SK-N-SH treated with all-trans-retinoic acid at 6 μM for 48 hours (cell line): ENCODE measurements at regions not wholly inside any gene's neighbourhood (a gene's known extent, or its start where the extent isn't known, plus 50 kb on each side); places are given as distances from the start of the nearest gene placed in this dataset.

Source experiments
- ATAC-seq: fragments of 200-7000 bp; cut with Tn5 transposase; 3 replicates; pipeline ENCODE4 v1.9.1; 2020; ENCODE audit warnings: mild to moderate bottlenecking, moderate library complexity
- ARNTL ChIP-seq: fragments of 450-650 bp; formaldehyde crosslinking; IDR thresholded peaks from 2 replicates; pipeline ENCODE4 v1.5.0; 2020; ENCODE audit warnings: low read depth, mild to moderate bottlenecking, moderate library complexity, borderline replicate concordance
- BACH2 ChIP-seq: fragments of 250-450 bp; sonication (Bioruptor Pico); IDR thresholded peaks from 2 replicates; pipeline ENCODE4 v1.9.0; 2021; ENCODE audit warnings: mild to moderate bottlenecking, borderline replicate concordance
- CSDC2 ChIP-seq: fragments of 250-450 bp; sonication (Bioruptor Pico); IDR thresholded peaks from 2 replicates; pipeline ENCODE4 v1.5.0; 2020; ENCODE audit warnings: mild to moderate bottlenecking, moderate library complexity
- CSRNP3 ChIP-seq: fragments of 250-450 bp; sonication (Bioruptor Pico); IDR thresholded peaks from 2 replicates; pipeline ENCODE4 v1.5.1; 2021; ENCODE audit warnings: mild to moderate bottlenecking, moderate library complexity
- ESRRG ChIP-seq: fragments of 250-450 bp; sonication (Bioruptor Pico); IDR thresholded peaks from 2 replicates; pipeline ENCODE4 v1.6.1; 2021; ENCODE audit warnings: mild to moderate bottlenecking
- GLIS3 ChIP-seq: fragments of 250-450 bp; sonication (Bioruptor Pico); IDR thresholded peaks from 2 replicates; pipeline ENCODE4 v1.5.0; 2020; ENCODE audit warnings: mild to moderate bottlenecking, moderate library complexity
- ISL1 ChIP-seq: fragments of 250-450 bp; sonication (Bioruptor Pico); IDR thresholded peaks from 2 replicates; pipeline ENCODE4 v2.1.2; 2022; ENCODE audit warnings: mild to moderate bottlenecking, moderate library complexity
- OSR1 ChIP-seq: fragments of 250-450 bp; sonication (Bioruptor Pico); IDR thresholded peaks from 2 replicates; pipeline ENCODE4 v1.8.0; 2022; ENCODE audit warnings: moderate library complexity, mild to moderate bottlenecking, inconsistent platforms
- POU6F1 ChIP-seq: fragments of 250-450 bp; sonication (Bioruptor Pico); IDR thresholded peaks from 2 replicates; pipeline ENCODE4 v1.8.0; 2021; ENCODE audit warnings: low read depth, mild to moderate bottlenecking, moderate library complexity, borderline replicate concordance
- PPARA ChIP-seq: fragments of 250-450 bp; sonication (Bioruptor Pico); IDR thresholded peaks from 2 replicates; pipeline ENCODE4 v1.5.0; 2020; ENCODE audit warnings: mild to moderate bottlenecking, borderline replicate concordance
- RARB ChIP-seq: fragments of 250-450 bp; sonication (Bioruptor Pico); IDR thresholded peaks from 2 replicates; pipeline ENCODE4 v1.8.0; 2021; ENCODE audit warnings: mild to moderate bottlenecking, moderate library complexity
- SNAI2 ChIP-seq: fragments of 250-450 bp; sonication (Bioruptor Pico); IDR thresholded peaks from 2 replicates; pipeline ENCODE4 v1.5.0; 2020; ENCODE audit warnings: mild to moderate bottlenecking, moderate library complexity
- TCF4 ChIP-seq: fragments of 250-450 bp; sonication (Bioruptor Pico); IDR thresholded peaks from 2 replicates; pipeline ENCODE4 v1.8.0; 2021; ENCODE audit warnings: mild to moderate bottlenecking, moderate library complexity, borderline replicate concordance
- TOX ChIP-seq: fragments of 250-450 bp; sonication (Bioruptor Pico); IDR thresholded peaks from 2 replicates; pipeline ENCODE4 v1.8.0; 2021; ENCODE audit warnings: mild to moderate bottlenecking, moderate library complexity, borderline replicate concordance
- TSHZ2 ChIP-seq: fragments of 250-450 bp; sonication (Bioruptor Pico); IDR thresholded peaks from 2 replicates; pipeline ENCODE4 v1.5.0; 2020; ENCODE audit warnings: mild to moderate bottlenecking, moderate library complexity
- ZC3H10 ChIP-seq: fragments of 250-450 bp; sonication (Bioruptor Pico); IDR thresholded peaks from 2 replicates; pipeline ENCODE4 v1.5.1; 2021; ENCODE audit warnings: mild to moderate bottlenecking, moderate library complexity
- ZFP3 ChIP-seq: fragments of 250-450 bp; sonication (Bioruptor Pico); IDR thresholded peaks from 2 replicates; pipeline ENCODE4 v1.5.0; 2020; ENCODE audit warnings: mild to moderate bottlenecking, moderate library complexity
- ZFP30 ChIP-seq: fragments of 450-650 bp; formaldehyde crosslinking; IDR thresholded peaks from 2 replicates; pipeline ENCODE4 v1.5.0; 2022; ENCODE audit warnings: mild to moderate bottlenecking, moderate library complexity
- ZNF565 ChIP-seq: fragments of 450-650 bp; formaldehyde crosslinking; conservative IDR thresholded peaks from 2 replicates; pipeline ENCODE4 v1.5.0; 2020; ENCODE audit warnings: low read depth, mild to moderate bottlenecking, moderate library complexity
- ZNF70 ChIP-seq: fragments of 450-650 bp; formaldehyde crosslinking; IDR thresholded peaks from 2 replicates; pipeline ENCODE4 v1.5.0; 2020; ENCODE audit warnings: mild to moderate bottlenecking, moderate library complexity
- ZNF8 ChIP-seq: fragments of 450-650 bp; formaldehyde crosslinking; IDR thresholded peaks from 2 replicates; pipeline ENCODE4 v1.5.0; 2020; ENCODE audit warnings: mild to moderate bottlenecking, moderate library complexity
- TF ChIP-seq, protein P1 (sequence below): fragments of 250-450 bp; sonication (Bioruptor Pico); IDR thresholded peaks from 2 replicates; pipeline ENCODE4 v1.8.0; 2020; ENCODE audit warnings: mild to moderate bottlenecking, moderate library complexity, borderline replicate concordance

DNA sequence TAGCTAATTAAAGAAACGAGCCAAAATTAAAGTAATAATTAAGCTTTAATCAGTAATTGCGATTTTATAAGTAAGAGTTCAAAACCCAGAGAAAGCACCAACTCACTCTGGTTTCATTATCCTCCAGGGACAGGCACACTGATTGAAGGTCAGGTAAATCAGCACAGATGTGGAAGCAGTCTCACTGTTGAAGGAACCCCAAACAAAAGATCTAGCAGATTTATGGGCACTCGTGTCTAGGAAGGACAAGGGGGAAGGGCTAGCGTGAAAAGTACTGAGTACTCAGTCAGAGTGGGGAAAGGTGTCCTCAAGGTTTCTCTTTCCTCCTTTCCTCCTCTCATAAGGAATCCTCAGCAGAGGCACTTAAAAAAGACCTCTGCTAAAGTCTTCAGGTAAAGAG, 320.1 kb downstream of the PYDC2 start:
- TF ChIP-seq BACH2 = no peak
- TF ChIP-seq ZNF70 (CRISPR knock-in tag) = no peak
- TF ChIP-seq ZFP30 (CRISPR knock-in tag) = no peak
- TF ChIP-seq RARB (CRISPR knock-in tag) = no peak
- TF ChIP-seq GLIS3 = no peak
- no peak for TF ChIP-seq ZNF8 (CRISPR knock-in tag)
- no peak for TF ChIP-seq PPARA (CRISPR knock-in tag)
- TF ChIP-seq TSHZ2 = no peak
- no peak for TF ChIP-seq ZFP3
- no peak for TF ChIP-seq ESRRG
- no peak for TF ChIP-seq SNAI2
- TF ChIP-seq CSDC2 (CRISPR knock-in tag) = no peak
- no peak for TF ChIP-seq TOX
- TF ChIP-seq CSRNP3 (CRISPR knock-in tag) = no peak
- TF ChIP-seq, protein P1, sequence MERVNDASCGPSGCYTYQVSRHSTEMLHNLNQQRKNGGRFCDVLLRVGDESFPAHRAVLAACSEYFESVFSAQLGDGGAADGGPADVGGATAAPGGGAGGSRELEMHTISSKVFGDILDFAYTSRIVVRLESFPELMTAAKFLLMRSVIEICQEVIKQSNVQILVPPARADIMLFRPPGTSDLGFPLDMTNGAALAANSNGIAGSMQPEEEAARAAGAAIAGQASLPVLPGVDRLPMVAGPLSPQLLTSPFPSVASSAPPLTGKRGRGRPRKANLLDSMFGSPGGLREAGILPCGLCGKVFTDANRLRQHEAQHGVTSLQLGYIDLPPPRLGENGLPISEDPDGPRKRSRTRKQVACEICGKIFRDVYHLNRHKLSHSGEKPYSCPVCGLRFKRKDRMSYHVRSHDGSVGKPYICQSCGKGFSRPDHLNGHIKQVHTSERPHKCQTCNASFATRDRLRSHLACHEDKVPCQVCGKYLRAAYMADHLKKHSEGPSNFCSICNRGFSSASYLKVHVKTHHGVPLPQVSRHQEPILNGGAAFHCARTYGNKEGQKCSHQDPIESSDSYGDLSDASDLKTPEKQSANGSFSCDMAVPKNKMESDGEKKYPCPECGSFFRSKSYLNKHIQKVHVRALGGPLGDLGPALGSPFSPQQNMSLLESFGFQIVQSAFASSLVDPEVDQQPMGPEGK (CRISPR knock-in tag) = no peak
- ATAC-seq = no peak

DNA sequence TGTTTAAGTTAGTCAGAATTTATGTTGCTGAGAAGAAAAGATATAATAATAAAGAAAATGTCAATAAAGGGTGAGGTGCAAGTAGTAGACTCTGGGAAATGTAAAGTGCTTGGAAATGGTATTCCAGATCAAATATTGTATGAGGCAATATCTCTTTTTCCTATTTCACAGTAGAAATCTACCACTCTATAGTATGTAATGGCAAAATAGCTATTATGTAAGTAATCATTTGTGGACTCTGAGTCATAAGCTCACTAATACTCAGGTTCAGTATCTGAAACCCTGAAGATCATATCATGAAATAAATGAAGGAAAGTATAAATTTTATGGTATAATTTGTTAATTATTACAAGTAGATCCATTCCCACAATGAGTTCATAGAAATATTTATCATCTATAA, 322.1 kb downstream of the PYDC2 start:
- no peak for TF ChIP-seq TCF4 (CRISPR knock-in tag)
- no peak for TF ChIP-seq ZNF565 (CRISPR knock-in tag)
- TF ChIP-seq SNAI2 = no peak
- TF ChIP-seq, protein P1 (CRISPR knock-in tag) = no peak
- no peak for TF ChIP-seq ZFP3
- TF ChIP-seq ZC3H10 (CRISPR knock-in tag) = no peak
- TF ChIP-seq OSR1 = no peak
- TF ChIP-seq ISL1 (CRISPR knock-in tag) = no peak
- TF ChIP-seq ARNTL (CRISPR knock-in tag) = no peak
- no peak for TF ChIP-seq ZNF70 (CRISPR knock-in tag)
- TF ChIP-seq RARB (CRISPR knock-in tag) = no peak
- no peak for TF ChIP-seq ZFP30 (CRISPR knock-in tag)
- no peak for TF ChIP-seq TOX
- TF ChIP-seq POU6F1 (CRISPR knock-in tag) = no peak
- no peak for TF ChIP-seq PPARA (CRISPR knock-in tag)
- no peak for TF ChIP-seq CSDC2 (CRISPR knock-in tag)
- no peak for TF ChIP-seq GLIS3
- no peak for TF ChIP-seq TSHZ2
- no peak for ATAC-seq
